ENCODE measurements at regions not wholly inside any gene's neighbourhood (a gene's known extent, or its start where the extent isn't known, plus 50 kb on each side); places are given as distances from the start of the nearest gene placed in this dataset.
A peak's percentile ranks its signal among the peaks of the same experiment; 100 is the strongest.

DNA sequence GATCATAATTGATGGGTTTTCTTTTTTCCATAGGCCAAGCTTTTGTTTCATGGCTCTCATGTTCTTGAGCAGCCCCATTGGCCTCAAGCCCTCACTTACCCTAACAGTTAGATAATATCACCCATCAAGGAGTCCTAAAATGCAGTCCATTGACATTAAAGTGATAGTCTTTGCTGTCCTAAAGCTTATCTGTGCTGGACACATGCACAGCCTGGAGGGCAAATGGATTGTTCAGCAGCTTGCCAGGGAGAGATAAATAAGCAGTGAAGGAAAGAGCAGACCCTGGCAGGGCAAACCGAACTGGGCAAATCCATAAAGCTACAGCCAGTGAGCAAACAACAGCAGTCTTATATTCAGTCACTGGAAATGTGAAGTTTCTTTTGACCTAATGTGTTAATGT is 199.6 kb upstream of the MID1 start:
- no peak for DNase-seq

DNA sequence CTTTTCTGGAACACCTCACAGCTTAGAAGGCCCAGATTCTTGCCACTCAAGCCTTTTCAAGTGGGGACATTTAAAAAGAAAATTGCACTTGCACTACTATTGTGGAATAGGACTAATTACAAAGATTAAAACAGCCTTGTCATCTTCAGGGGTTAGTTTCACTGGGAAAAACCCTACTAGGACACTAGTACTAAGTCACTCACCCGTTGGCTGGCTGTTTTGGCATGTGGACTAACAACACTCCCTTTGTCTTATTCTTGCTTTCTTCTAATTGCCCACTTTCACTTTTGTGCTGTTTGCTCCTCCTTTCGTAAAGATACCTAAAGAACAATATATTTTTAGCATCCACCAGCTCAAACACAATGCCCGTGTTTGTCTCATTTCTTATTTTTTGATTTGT is 200.9 kb upstream of the MID1 start:
- DNase-seq = no peak

DNA sequence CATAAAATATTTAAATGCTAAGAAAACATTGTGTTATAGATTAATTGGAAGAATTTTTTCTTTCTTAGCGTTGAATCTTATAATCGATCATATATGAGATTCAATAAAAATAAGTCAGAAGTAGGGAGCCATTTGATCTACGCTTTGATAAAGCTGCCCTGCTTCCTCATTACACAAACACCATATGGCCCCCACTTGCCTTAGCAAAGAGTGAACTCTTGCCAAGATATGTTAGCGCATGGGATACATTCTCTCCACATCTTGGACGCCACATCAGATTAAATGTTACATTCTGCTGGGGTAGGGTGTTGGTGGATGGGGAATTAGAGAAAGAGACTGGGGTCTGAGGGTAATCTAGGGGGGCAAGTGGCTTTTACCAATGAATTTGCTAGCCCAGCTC is 207.7 kb upstream of the MID1 start:
- no peak for DNase-seq

DNA sequence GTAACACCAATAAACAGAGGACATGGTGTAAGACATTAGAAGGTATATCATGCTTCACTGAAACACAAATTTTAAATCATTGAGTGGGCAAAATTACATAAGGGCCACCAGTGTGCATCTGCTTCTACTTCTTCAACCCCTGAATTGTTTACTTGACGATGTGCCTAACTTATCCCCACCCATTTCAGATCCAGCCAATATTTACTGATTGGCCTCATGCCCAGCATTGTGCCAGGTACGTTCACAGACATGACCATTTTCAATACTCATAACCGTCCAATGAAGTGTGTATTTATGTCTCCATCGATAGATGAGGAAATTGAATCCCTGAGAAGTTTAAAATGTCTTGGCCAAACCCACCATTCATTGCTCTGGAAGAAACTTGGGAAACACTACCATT is 208.3 kb upstream of the MID1 start:
- no peak for DNase-seq

DNA sequence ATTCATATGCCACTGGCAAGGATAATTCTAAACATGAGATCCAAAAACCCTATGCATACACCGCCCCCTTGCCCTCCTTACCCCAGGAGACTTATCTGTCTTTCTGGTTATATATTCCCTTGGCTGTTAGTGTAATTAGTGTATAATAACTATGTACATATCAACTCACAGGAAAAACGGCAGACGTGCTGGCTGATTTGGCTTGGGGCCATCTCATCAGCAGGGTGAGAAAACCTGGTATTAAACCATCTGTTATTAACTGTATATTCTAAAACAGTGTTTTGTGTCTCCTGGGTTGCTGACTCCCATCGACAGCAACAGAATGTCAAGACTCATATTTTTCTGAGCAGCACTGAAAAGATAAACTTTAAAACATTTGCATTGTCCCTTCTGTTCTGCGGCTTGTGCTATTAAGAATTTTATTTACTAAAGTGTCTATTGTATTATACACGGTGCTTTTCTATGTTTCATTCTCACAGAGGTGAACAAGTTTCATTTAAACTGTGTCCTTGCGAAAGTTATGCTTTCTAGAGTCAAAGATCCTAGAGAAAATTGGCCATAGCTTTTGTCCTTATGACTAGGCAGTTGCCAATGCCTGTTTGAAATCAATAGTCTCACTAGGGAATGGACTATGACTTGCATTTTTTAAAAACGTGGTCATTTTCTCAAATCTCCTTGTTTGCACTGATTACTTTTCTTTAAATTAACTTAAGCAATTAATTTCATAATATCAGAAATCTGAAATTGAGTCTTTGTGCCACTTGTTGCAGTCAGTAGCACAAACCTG is 211.5 kb upstream of the MID1 start:
- DNase-seq = no peak

DNA sequence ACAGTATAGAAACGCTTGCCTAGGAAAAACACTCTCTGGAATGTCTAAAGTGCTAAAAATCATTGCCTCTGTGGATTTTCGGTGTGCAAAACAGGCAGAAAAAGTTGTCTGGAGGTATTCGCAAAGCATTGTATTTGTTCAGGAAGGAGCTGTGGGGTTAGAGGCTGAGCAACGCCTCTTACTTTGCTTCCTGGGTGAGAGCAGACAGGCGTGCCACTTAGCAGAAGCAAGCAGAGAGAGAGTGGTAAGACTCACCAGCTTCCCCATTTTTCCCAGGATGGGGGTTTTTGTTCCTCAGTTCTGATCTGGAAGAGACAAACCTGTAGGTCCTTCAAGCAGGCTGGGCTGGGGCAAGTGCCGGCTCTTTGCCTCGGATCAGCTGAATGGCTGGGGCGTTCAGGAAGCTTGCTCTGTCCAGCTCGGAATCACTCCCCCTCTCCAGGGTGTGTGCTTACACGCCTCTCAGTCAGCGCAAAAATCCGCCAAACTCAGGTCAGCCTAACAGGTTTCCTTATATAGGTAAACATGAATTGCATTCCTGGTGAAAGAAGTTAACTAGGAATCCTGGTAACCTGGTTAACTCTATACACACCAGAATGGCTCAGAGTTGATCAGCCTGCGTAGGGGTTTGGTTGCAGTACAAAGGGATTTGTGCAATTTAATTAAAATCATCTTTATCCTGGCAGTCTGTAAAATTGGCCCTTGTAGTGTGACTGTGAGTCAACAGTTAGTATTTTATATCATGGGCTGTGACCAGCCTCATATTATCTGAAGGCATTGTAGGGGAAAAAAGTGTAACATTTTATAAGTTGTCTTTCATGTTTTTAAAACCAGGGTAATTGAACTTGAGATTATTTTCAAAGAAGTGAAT is 213.1 kb upstream of the MID1 start:
- DNase-seq = no peak

DNA sequence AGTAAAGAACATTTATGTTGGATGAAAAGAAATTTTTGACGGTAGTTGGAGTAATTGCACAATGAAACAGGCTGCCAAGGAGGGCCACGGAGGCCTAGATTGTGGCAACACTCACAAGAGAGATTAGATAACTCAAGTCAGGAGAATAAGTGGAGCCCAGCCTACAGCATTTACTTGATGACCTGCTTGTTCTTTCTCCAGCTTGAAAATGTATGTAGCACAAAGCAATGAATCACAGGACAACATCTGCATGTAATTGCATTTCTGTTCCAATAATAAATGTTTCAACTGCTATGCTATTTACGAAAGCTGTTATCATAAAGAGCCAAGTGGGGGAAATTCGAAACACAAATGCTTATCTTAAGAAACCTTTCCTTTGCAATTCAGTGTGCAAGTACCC is 221.2 kb upstream of the MID1 start:
- no peak for DNase-seq

DNA sequence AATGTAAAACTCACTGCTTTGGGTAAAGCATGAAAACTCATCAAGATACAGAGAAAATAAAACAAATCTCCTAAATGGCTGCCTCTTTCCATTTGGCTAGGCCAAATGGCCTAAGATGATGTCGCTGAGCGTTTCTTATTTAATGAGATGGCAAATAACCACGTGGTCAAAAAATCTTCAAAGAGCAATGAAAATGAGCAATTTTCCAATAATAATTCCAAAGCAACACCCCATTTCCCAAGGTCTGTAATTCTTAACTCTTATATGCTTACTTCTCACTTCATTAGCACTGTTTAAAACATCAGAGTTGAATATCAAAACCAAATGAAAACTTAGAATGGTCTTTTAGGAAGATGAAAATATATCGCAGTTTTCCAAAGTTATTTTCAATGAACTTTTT is 222.3 kb upstream of the MID1 start:
- DNase-seq = no peak

DNA sequence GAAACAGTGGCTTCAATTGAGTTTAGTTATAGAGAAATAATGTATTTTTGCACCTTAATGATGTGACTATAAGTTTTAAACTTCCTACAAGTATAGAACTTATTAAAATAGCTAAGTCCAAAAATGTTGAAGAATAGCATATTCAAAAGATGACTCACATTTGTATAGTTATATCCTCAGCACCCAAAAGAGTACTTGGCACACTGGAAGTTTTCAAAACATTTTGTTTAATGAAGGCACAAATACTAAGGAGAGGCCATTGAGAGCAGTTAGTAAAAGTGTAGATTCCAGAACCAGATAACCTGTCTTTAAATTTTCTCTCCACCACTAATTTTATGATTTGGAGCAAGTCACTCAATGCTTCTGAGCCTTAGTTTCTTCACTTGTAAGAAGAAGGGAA is 226.9 kb upstream of the MID1 start:
- no peak for DNase-seq

DNA sequence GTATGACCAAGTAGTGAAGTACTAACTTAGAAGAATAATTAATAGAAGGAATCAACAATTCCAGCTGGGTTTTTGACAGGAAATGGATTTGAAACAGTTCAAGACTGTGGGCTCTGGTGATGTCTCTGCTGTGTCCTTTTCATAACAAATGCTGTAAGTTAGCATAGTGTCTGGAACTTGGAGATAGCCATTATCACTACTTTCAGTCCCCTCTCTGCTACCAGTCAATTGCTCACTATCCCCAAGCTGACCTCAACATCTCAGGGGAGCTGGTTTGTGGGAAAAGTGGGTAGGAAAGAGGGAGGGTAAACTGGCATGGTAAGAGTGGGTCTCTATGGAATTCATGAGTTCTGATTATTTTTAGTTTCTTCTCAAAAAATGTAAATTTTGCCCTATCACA is 231.4 kb upstream of the MID1 start:
- DNase-seq = no peak

DNA sequence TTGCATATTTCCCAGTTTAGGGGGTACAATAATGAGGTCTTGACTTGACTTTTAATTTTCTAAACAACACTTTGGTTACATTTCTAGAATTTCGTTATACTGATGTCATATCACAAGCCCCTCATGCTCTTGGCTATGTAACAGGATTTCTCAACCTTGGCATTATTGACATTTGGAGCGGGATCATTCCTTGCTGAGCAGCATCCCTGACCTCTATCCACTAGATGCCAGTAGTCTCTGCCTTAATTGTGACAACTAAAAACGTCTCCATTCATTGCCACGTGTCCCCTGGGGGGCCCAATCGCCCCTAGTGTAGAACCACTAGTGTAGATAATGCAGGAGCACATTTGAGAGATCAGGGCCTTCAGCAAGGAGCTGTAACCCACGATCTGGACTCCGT is 234.2 kb upstream of the MID1 start:
- DNase-seq = no peak

DNA sequence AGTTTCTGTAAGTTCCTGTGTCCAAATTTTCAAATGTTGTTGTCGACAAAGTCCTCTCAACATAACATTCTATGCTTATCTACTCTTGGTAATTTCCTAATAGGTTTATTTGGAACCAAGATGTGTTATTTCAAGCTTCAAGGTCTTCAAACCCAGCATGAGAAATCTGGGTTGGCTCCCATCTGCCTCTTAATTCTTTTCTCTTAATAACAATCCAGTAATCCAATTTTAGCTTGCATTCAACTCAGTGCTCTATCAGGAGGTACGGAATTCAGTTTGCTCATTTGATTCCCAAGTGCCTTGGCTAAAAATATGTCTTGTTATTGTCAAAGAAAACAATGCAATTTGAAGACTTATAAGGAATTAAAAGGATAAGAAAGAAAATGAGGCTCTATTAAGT is 235.5 kb upstream of the MID1 start:
- DNase-seq = no peak

DNA sequence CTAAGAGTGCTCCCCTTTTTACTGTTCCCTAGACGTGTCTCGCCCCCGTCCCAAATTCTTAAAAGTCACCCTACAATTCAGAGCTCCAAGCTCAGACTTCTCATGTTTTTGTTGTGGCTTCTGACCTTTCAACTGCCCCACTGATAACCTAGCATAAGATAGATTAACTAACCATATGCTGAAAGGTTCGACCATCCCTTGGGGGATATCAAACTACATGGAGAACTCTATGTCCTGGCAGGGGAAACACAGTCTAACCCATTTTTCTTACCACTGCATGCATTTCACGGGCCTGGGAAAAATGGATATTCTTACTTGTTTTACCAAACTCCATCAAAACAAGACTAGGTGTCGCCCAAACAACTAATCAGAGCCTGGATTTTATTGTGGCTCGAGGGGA is 236.4 kb upstream of the MID1 start:
- no peak for DNase-seq

DNA sequence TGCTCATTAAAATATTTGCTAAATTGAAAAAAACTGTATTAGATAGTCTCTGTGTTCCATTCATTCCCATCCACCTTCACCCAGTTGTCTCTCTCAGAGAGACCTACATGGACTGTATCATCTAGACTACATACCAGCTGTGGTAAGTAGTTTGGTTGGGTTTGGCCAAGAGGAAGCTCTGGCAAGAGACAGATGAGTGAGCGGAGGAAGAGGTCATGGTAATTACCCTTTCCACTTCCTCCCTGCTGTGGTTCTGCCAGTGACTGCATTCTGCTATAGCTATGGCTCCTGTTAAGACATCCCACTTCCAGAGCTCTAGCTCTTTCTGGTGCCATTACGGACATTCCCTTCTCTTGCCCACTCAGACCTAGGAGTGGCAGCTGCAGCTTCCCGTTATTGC is 239.0 kb upstream of the MID1 start:
- no peak for DNase-seq

DNA sequence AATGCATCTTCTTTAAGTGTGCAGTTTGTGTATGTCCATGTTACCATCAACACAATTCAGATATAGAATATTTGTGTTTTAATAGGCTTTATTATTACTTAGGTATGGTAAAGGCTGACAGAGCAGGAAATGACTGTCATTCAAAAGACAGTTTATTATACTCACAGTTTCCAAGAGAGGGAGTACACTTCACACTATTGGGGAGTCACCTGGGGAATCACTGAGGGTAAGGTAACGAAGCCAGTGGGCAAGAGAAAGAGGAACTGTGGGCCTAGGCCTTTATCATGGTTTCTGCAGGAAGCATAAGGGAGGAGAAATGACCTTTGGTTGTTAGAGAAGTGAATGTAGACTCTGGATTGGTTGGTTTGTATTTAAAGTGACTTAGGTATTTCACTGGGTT is 235.1 kb upstream of the HCCS start:
- DNase-seq = no peak

DNA sequence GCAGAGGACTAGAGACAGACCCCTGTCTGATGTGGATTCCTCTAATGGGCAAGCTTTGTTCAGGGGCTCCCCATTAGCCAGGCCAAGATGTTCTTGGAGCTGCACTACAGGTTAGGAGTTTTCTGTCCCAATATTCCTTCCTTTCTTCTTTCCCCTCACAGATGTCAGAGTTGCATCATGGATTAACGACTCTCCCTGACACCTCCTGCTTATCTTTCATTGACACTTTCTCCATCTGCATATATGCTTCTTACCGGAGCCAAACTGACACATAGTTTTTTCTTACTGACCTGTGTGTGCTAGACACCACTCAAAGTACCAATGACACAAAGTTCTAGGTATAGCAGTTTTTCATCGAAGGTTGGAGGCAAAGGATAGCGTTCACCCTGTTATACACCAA is 228.6 kb upstream of the HCCS start:
- no peak for DNase-seq

DNA sequence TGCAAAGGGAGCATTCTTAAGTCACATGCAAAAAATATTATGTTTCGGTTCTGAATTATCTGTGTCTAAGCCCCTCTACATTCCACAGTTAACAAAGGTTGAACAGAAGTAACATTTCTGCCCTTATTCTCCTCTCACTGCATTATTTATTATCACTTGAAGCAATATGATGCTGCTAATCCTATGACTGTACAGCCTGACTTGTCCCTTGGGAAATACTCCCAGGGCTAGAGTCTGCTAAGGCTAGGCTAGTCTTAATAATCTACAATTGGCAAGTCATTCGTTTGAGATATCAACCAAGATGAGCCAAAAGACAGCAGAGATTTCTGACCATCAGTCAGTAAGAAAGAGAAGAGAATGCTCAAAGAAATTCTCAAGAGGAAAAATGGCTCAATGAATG is 226.9 kb upstream of the HCCS start:
- DNase-seq = no peak

DNA sequence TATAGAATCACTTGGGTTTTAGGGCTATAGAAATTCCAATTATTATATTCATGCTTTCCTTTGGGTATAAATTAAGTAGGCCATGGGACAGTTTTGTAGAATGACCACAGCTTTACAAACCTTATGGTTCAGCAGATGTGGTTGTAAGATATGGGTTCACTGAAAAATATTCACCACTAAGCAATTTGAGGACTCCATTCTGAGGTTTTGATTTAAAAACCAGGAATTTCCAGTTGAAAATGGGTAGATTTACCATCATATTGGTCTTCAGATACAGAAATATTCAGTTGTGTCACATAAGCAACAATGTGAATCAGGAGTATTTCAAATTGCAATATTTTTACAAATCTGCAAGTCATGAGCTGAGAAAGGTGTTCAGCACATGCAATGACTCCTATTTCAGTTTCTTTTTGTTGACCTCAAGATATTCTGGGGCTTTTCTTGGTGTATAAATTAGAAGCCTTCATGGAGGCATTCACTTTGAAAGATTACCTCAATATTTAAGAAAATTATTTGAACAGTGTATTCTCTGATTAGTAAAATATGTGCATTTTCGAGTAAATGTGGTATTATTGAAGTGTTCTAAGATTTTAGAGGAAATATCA is 218.4 kb upstream of the HCCS start:
- DNase-seq = no peak

DNA sequence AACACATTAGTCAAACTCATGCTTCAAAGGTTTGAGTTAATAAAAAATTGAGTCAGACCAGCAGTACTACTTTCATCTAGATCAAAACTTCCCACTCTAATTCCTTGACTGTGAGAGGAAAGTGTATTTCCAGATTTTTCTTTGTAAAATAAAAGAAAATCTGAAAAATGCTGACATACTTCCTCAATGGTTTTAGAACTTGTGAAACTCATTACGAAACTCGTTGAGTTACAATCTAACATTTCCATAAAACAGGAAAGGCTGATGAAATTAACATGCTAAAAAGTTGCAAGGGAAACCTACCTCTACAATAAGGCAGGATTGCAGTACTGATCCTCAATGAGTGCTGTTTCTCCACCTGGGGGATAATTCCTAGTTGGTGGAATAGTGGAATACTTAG is 217.8 kb upstream of the HCCS start:
- DNase-seq = peak; percentile 0

DNA sequence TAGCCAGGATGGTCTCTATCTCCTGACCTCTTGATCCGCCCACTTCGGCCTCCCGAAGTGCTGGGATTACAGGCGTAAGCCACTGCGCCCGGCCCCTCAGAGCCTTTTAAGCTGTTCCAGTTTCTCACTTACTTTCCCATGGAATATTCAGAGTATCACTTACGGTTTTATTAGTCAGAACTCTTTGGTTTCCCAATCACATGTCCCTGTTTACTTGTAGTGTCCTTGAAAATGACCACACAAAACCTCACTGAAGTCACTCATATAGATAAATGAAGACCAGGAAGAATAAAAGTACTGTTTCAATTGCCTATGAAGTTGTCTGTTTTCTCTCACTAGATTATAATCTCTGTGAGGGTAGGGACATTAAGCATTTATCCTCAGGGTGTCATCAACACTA is 217.2 kb upstream of the HCCS start:
- no peak for DNase-seq

DNA sequence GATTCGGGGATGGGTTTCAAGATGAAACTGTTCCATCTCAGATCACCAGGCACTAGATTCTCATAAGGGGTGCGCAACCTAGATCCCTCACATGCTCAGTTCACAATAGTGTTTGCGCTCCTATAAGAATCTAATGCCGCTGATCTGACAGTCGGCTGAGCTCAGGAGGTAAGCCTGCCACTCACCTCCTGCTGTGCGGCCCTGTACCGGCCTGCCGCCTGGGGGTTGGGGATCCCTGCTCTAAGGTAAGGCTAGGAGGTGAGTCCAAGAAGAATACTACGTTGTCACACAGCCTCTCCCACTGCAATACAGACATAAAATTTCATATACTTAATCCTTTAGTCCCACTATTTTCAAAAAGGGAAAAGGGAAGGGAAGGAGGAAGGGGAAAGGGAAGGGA is 213.4 kb upstream of the HCCS start:
- DNase-seq = no peak

DNA sequence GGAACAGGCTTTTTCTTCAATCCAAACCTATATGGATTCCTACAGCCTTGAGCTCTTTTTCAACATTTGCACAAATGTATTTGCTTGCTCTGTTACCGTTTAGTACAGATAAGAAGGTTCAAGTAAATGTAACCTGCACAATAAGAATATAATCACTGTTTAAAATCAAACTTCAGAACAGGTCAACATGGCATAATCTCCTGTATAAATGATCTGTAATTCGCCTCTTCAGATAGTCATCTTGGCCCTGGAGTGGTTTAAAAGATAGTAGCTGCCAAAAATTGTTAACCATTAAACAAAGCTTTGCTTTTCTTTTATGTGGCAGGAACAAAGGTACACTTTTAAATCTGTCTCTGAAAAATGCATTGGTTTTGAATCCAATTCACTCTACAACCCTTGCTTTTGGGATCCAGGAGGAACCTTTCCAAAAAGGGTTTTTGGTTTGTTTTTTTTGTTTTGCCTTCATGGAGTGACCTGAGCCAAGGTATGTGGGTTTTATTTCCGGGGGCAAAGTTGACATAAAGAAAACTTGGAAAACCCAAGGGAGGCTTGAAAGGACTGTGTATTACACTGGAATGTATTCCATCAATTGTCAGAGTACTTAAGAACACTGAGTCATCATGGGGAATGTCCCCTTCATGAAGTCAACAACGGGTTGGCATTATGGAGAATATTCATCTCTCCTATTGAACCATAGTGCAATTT is 210.4 kb upstream of the HCCS start:
- no peak for DNase-seq

DNA sequence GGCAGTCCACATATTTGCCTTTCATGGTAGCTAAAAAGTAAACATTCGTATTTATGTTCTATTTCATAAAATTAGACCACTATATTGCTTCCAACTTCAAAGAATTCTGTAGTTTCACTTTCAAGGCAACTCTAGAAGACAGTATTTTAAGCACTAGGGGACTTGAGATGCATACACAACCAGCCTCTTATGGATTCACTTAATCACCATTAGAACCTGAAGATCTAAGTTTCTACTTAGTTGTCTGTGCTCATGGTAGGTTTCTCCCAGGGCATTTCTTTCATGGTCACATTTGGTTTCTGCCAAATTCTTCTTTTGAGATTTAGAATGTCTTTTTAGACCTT is 209.9 kb upstream of the HCCS start:
- no peak for DNase-seq

DNA sequence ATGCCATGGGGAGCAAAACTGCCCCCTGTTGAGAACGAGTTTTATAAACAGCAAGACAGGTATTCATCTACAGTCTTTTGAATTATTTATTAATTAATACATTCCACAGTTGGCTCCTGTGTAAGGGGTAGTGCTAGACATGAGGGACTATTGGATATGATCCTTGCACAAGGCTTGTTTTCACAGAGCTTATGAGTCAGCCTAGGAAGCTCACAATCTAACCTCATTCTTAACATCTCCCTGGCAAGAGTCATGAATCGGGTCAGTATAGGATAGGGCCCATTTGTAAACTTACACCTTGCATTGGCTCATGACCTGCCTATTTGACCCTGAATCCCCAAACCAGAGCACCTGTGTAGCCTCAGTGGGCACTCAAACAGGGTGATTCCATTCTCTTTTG is 209.1 kb upstream of the HCCS start:
- no peak for DNase-seq

Data from AML-193 (cell line).